SK-N-DZ (cell line): ENCODE measurements at regions not wholly inside any gene's neighbourhood (a gene's known extent, or its start where the extent isn't known, plus 50 kb on each side); places are given as distances from the start of the nearest gene placed in this dataset.

ENCODE experiments used
- DNase-seq: peaks from one replicate; pipeline ENCODE4 v3.0.0-alpha.2; 2015; ENCODE audit warnings: low spot score

GRCh38 chr1:175894581-175894980 is 151.2 kb upstream of the TNR start:
- DNase-seq = no peak

GRCh38 chr1:175893192-175893591 is 149.8 kb upstream of the TNR start:
- DNase-seq = no peak

GRCh38 chr1:175892686-175893085 is 149.3 kb upstream of the TNR start:
- no peak for DNase-seq

- DNase-seq = no peak
Observed at GRCh38 chr1:175891783-175892309, 148.5 kb upstream of the TNR start.

GRCh38 chr1:175890958-175891357 is 147.6 kb upstream of the TNR start:
- DNase-seq = no peak

- DNase-seq = no peak
Observed at GRCh38 chr1:175889848-175890247, 146.5 kb upstream of the TNR start.

GRCh38 chr1:175888996-175889395 is 145.6 kb upstream of the TNR start:
- DNase-seq = no peak

- DNase-seq = peak; percentile 78
Observed at GRCh38 chr1:175887981-175888428, 144.6 kb upstream of the TNR start.

GRCh38 chr1:175887521-175887920 is 144.1 kb upstream of the TNR start:
- no peak for DNase-seq

- no peak for DNase-seq
Observed at GRCh38 chr1:175885326-175885725, 141.9 kb upstream of the TNR start.

- DNase-seq = no peak
Observed at GRCh38 chr1:175884369-175884768, 141.0 kb upstream of the TNR start.

- DNase-seq = no peak
Observed at GRCh38 chr1:175882192-175882591, 138.8 kb upstream of the TNR start.

- DNase-seq = peak; percentile 77
Observed at GRCh38 chr1:175881246-175881976, 138.0 kb upstream of the TNR start.

GRCh38 chr1:175878775-175879174 is 135.4 kb upstream of the TNR start:
- no peak for DNase-seq

GRCh38 chr1:175877939-175878737 is 134.7 kb upstream of the TNR start:
- no peak for DNase-seq

GRCh38 chr1:175875556-175875955 is 132.2 kb upstream of the TNR start:
- DNase-seq = no peak

- DNase-seq = no peak
Observed at GRCh38 chr1:175874081-175874480, 130.7 kb upstream of the TNR start.

- DNase-seq = no peak
Observed at GRCh38 chr1:175873290-175873935, 130.0 kb upstream of the TNR start.

GRCh38 chr1:175872588-175872987 is 129.2 kb upstream of the TNR start:
- peak; percentile 51 for DNase-seq

GRCh38 chr1:175871647-175872046 is 128.3 kb upstream of the TNR start:
- DNase-seq = no peak

- no peak for DNase-seq
Observed at GRCh38 chr1:175870217-175870616, 126.8 kb upstream of the TNR start.

- DNase-seq = no peak
Observed at GRCh38 chr1:175866776-175867175, 123.4 kb upstream of the TNR start.
